Left ventricle myocardium inferior (tissue), 1 donor: ENCODE measurements at regions not wholly inside any gene's neighbourhood (a gene's known extent, or its start where the extent isn't known, plus 50 kb on each side); places are given as distances from the start of the nearest gene placed in this dataset.

Experiments used
- DNase-seq: peaks from one replicate; pipeline ENCODE4 v3.0.0-alpha.2; 2020
- H3K27ac ChIP-seq: fragments of 200-600 bp; replicated peaks from 2 replicates; pipeline ENCODE4 v1.8.0; 2021
- H3K27me3 ChIP-seq: fragments of 200-600 bp; 2 replicates; pipeline ENCODE4 v1.8.0; 2021; ENCODE audit warnings: low read depth
- H3K36me3 ChIP-seq: fragments of 200-600 bp; 2 replicates; pipeline ENCODE4 v1.8.0; 2021
- H3K4me1 ChIP-seq: fragments of 200-600 bp; 2 replicates; pipeline ENCODE4 v1.8.0; 2021
- H3K4me3 ChIP-seq: fragments of 200-600 bp; 2 replicates; pipeline ENCODE4 v1.8.0; 2021; ENCODE audit warnings: mild to moderate bottlenecking, moderate library complexity
- H3K9me3 ChIP-seq: fragments of 200-600 bp; replicated peaks from 2 replicates; pipeline ENCODE4 v1.8.0; 2021
- CTCF ChIP-seq: fragments of 200-600 bp; IDR thresholded peaks from 2 replicates; pipeline ENCODE4 v1.8.0; 2021; ENCODE audit warnings: antibody characterized with exemption, mild to moderate bottlenecking, borderline replicate concordance
- intact Hi-C: fragments of 100-400 bp; cut with micrococcal nuclease; formaldehyde crosslinking; loops from one replicate; pipeline ENCODE4 v1.11.0; 2022
- donor health status: DM: no; HTN: yes; CAD: no; lungs with severe emphysema.

- Histone ChIP-seq H3K36me3 (no peaks in the 10 kb centered on the region), H3K27me3 (peaks cover 16% of the 10 kb centered on the region), H3K4me3 (no peak overlapping the region), H3K9me3 (no peaks in the 10 kb centered on the region), H3K4me1 (no peaks in the 10 kb centered on the region), H3K27ac (no peak overlapping the region)
- no peak for TF ChIP-seq CTCF
- no peak for DNase-seq
- intact Hi-C loops = no loop called here
Measured at GRCh38 chr2:216296856-216297255, 75.4 kb downstream of the MARCHF4 start.

- no peaks in the 10 kb centered on the region for H3K36me3 ChIP-seq
- H3K27me3 ChIP-seq = peaks cover 17% of the 10 kb centered on the region
- intact Hi-C loops = no loop called here
- no peak for TF ChIP-seq CTCF
- no peak overlapping the region for H3K27ac ChIP-seq
- H3K9me3 ChIP-seq = no peaks in the 10 kb centered on the region
- H3K4me3 ChIP-seq = no peak overlapping the region
- DNase-seq = no peak
- H3K4me1 ChIP-seq = no peaks in the 10 kb centered on the region
Measured at GRCh38 chr2:216294305-216294704, 78.0 kb downstream of the MARCHF4 start.

- no peak for TF ChIP-seq CTCF
- Histone ChIP-seq H3K4me1 (no peaks in the 10 kb centered on the region), H3K36me3 (no peaks in the 10 kb centered on the region), H3K27ac (no peak overlapping the region), H3K9me3 (no peaks in the 10 kb centered on the region), H3K27me3 (peaks cover 19% of the 10 kb centered on the region), H3K4me3 (no peak overlapping the region)
- intact Hi-C loops = no loop called here
- DNase-seq = no peak
Measured at GRCh38 chr2:216293883-216294282, 78.4 kb downstream of the MARCHF4 start.

- Histone ChIP-seq H3K36me3 (no peaks in the 10 kb centered on the region), H3K9me3 (no peaks in the 10 kb centered on the region), H3K4me3 (no peak overlapping the region), H3K4me1 (no peaks in the 10 kb centered on the region), H3K27ac (no peak overlapping the region), H3K27me3 (peaks cover 21% of the 10 kb centered on the region)
- DNase-seq = no peak
- no peak for TF ChIP-seq CTCF
- intact Hi-C loops = no loop called here
Measured at GRCh38 chr2:216292886-216293301, 79.4 kb downstream of the MARCHF4 start.

GRCh38 chr2:216292475-216292874 is 79.8 kb downstream of the MARCHF4 start:
- no peak for DNase-seq
- no peaks in the 10 kb centered on the region for H3K9me3 ChIP-seq
- no peak overlapping the region for H3K4me3 ChIP-seq
- H3K4me1 ChIP-seq = no peaks in the 10 kb centered on the region
- H3K36me3 ChIP-seq = no peaks in the 10 kb centered on the region
- intact Hi-C loops = no loop called here
- H3K27ac ChIP-seq = no peak overlapping the region
- H3K27me3 ChIP-seq = peaks cover 26% of the 10 kb centered on the region
- TF ChIP-seq CTCF = no peak

GRCh38 chr2:216289470-216289869 is 82.8 kb downstream of the MARCHF4 start:
- no peaks in the 10 kb centered on the region for H3K36me3 ChIP-seq
- peaks cover 45% of the 10 kb centered on the region for H3K27me3 ChIP-seq
- no peak for TF ChIP-seq CTCF
- H3K27ac ChIP-seq = no peak overlapping the region
- DNase-seq = no peak
- intact Hi-C loops = no loop called here
- no peaks in the 10 kb centered on the region for H3K9me3 ChIP-seq
- no peaks in the 10 kb centered on the region for H3K4me1 ChIP-seq
- no peak overlapping the region for H3K4me3 ChIP-seq
